Esophagus muscularis mucosa (tissue), 3 donors: ENCODE measurements at regions not wholly inside any gene's neighbourhood (a gene's known extent, or its start where the extent isn't known, plus 50 kb on each side); places are given as distances from the start of the nearest gene placed in this dataset.

ENCODE experiments used
- POLR2A ChIP-seq: fragments of 450-650 bp; IDR thresholded peaks from one replicate; pipeline ENCODE4 v1.6.1; 2017; ENCODE audit warnings: antibody characterized with exemption, moderate library complexity, mild to moderate bottlenecking, low read depth
- POLR2AphosphoS5 ChIP-seq, 2 donors: sonication (generic); formaldehyde crosslinking; IDR thresholded peaks; one replicate each; pipeline ENCODE4 v1.6.1; 2017; ENCODE audit warnings: antibody characterized with exemption in 2 of 2
- TF ChIP-seq, protein P1 (sequence below), 3 experiments: fragments of 200-600 bp in 2 of 3; fragments of 450-650 bp in 1 of 3; sonication (generic) in 2 of 3; IDR thresholded peaks; one replicate each; pipeline ENCODE4 v1.5.1; 2017 to 2019; ENCODE audit warnings: antibody characterized with exemption in 3 of 3, mild to moderate bottlenecking in 2 of 3, moderate library complexity in 1 of 3

DNA sequence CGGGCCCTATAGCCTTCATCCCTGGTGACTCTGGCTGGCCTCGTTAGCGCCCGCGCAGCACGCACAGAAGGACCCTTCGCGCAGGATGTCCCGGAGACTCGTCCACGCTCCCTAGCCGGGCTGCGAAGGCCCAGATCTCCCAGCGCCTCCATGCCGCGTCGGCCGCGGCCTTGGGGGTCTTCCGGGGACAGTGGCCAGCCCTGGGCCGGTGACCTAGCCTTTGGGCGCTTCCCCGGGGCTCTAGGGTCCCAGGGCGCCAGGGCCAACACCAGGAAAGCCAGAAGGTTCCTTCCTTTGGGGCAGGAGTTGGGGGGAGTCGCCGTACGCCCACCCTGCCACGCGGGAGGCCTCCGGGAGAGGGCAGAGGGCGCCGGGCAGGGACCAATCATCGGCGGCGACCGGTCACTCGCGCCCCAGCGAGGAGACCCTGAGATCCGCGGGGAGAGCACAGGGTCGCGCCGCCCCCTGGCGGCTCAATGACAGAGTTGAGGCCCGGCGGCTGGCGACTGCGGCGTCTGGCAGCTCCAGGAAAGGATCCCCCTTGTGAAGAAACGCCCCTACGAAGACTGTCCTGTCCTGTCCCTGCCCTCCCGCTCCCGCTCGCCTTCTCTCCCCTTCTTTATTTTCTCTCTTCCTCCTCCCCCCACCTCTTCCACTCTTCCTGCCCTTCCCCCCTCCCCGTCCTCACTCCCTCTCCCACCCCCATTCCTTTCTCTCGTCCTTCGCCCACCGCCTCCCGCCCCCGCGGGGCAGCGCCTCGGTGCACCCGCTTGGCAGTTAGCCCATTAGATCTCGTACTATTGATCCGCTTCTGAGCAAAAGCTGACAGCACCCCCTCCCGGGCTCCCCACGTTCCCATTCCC is 62.3 kb upstream of the LBX1 start:
- TF ChIP-seq POLR2AphosphoS5 (IDR thresholded peaks at IDR 0.05): no peak
- TF ChIP-seq, protein P1, sequence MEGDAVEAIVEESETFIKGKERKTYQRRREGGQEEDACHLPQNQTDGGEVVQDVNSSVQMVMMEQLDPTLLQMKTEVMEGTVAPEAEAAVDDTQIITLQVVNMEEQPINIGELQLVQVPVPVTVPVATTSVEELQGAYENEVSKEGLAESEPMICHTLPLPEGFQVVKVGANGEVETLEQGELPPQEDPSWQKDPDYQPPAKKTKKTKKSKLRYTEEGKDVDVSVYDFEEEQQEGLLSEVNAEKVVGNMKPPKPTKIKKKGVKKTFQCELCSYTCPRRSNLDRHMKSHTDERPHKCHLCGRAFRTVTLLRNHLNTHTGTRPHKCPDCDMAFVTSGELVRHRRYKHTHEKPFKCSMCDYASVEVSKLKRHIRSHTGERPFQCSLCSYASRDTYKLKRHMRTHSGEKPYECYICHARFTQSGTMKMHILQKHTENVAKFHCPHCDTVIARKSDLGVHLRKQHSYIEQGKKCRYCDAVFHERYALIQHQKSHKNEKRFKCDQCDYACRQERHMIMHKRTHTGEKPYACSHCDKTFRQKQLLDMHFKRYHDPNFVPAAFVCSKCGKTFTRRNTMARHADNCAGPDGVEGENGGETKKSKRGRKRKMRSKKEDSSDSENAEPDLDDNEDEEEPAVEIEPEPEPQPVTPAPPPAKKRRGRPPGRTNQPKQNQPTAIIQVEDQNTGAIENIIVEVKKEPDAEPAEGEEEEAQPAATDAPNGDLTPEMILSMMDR (IDR thresholded peaks at IDR 0.05): peak; percentile 42 to 61 (median 60)
- no peak for TF ChIP-seq POLR2A
